ENCODE measurements at regions not wholly inside any gene's neighbourhood (a gene's known extent, or its start where the extent isn't known, plus 50 kb on each side); places are given as distances from the start of the nearest gene placed in this dataset.

GRCh38 chr7:97503367-97504094 is 228.4 kb upstream of the TAC1 start:
- Histone ChIP-seq H3K27ac (ENCODE audit: low read depth, low read length) (no peak overlapping the region), H3K4me3 (ENCODE audit: low read depth, low read length) (no peak overlapping the region), H3K79me2 (ENCODE audit: control insufficient read depth, insufficient read depth, low read length, unreplicated experiment) (no peaks in the 10 kb centered on the region), H3K27me3 (ENCODE audit: insufficient read depth, low read length) (no peaks in the 10 kb centered on the region), H3K36me3 (ENCODE audit: insufficient read depth, low read length) (no peaks in the 10 kb centered on the region), H3K4me1 (ENCODE audit: control insufficient read depth, insufficient read depth, low read length, unreplicated experiment) (no peaks in the 10 kb centered on the region), H2AFZ (ENCODE audit: low read length, unreplicated experiment) (no peak overlapping the region)

DNA sequence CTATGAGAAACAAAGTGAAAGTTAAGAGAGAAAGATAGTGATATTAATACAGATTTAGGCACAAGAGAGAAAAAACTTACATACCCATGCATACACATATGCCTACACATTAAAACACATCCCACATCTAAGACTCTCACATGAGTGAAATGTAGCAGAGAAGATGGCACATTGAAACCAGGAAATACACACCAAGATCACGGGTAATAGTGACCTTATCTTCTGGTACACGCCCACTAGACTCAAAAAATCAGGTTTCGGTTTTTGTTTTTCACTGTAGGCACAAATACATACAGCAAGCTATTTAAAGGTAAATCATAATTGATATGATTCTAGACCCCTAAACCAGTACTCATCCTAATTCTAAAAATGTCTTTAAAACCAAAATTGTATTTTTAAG is 225.2 kb upstream of the TAC1 start:
- Histone ChIP-seq H3K4me3 (ENCODE audit: low read depth, low read length) (0 out of 2 replicates have a peak overlapping the region, but pooled peaks have one; percentile 18), H2AFZ (ENCODE audit: low read length, unreplicated experiment) (peak overlapping the region; percentile 42), H3K4me1 (ENCODE audit: control insufficient read depth, insufficient read depth, low read length, unreplicated experiment) (no peaks in the 10 kb centered on the region), H3K79me2 (ENCODE audit: control insufficient read depth, insufficient read depth, low read length, unreplicated experiment) (no peaks in the 10 kb centered on the region), H3K27ac (ENCODE audit: low read depth, low read length) (no peak overlapping the region), H3K36me3 (ENCODE audit: insufficient read depth, low read length) (no peaks in the 10 kb centered on the region), H3K27me3 (ENCODE audit: insufficient read depth, low read length) (no peaks in the 10 kb centered on the region)

DNA sequence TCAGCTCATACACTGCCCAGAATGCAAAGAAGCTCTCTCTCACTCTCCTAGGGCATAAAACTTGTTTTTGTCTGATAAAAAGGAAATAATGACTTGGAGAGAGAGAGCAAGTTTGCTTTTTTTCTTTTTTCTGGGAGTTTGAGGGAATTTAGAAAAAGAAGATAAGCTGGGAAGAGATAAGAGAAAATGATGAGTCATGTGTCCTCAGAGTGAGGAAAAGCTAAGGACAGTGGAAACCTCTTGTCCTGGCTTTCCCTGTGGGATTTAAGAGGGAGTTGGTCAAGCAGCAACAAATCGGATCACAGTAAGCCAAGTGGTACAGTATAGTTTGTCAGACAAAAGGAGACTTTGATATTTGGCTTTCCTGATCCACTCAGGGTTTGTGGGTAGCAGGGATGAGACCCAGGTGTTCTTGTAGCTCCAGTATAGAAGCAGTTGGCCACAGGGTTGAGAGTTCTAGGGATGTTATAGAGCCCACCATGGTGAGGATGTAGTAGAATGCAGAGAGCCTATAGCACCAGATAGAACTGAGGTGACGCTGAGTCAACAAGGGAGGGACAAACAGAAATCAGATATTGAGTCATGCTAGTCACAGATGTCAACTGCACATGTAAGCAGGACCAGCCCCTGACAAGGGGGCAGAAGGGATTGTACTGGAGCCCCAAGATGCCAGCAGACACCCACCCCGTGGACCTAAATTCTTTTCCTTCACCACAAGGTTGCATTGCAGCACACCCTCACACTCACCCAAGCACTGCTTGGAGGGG is 219.3 kb upstream of the TAC1 start:
- no peaks in the 10 kb centered on the region for H3K79me2 ChIP-seq (ENCODE audit: control insufficient read depth, insufficient read depth, low read length, unreplicated experiment)
- H3K4me1 ChIP-seq (ENCODE audit: control insufficient read depth, insufficient read depth, low read length, unreplicated experiment): no peaks in the 10 kb centered on the region
- H3K4me3 ChIP-seq (ENCODE audit: low read depth, low read length): no peak overlapping the region
- H2AFZ ChIP-seq (ENCODE audit: low read length, unreplicated experiment): no peak overlapping the region
- H3K27me3 ChIP-seq (ENCODE audit: insufficient read depth, low read length): peaks cover 31% of the 10 kb centered on the region
- H3K36me3 ChIP-seq (ENCODE audit: insufficient read depth, low read length): no peaks in the 10 kb centered on the region
- H3K27ac ChIP-seq (ENCODE audit: low read depth, low read length): no peak overlapping the region

DNA sequence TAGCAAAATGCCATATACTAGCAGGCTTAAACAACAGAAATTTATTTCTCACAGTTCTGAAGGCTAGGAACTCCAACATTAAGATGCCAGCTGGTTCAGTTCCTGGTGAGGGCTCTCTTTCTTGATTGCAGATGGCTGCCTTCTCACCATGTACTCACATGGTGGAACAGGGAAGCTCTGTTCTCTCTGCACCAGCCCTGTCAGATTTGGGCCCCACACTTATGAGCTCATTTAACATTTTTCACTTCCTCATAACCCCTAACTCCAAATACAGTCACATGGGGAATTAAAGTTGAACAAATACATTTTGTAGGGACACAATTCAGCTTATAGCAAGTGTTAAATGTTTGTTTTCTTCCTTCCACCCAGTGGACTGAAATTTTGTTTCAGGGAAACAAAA is 218.6 kb upstream of the TAC1 start:
- no peaks in the 10 kb centered on the region for H3K4me1 ChIP-seq (ENCODE audit: control insufficient read depth, insufficient read depth, low read length, unreplicated experiment)
- H3K79me2 ChIP-seq (ENCODE audit: control insufficient read depth, insufficient read depth, low read length, unreplicated experiment): no peaks in the 10 kb centered on the region
- H3K36me3 ChIP-seq (ENCODE audit: insufficient read depth, low read length): no peaks in the 10 kb centered on the region
- H2AFZ ChIP-seq (ENCODE audit: low read length, unreplicated experiment): no peak overlapping the region
- peaks cover 36% of the 10 kb centered on the region for H3K27me3 ChIP-seq (ENCODE audit: insufficient read depth, low read length)
- no peak overlapping the region for H3K27ac ChIP-seq (ENCODE audit: low read depth, low read length)
- no peak overlapping the region for H3K4me3 ChIP-seq (ENCODE audit: low read depth, low read length)

GRCh38 chr7:97541188-97541587 is 190.7 kb upstream of the TAC1 start:
- Histone ChIP-seq H3K36me3 (ENCODE audit: insufficient read depth, low read length) (no peaks in the 10 kb centered on the region), H3K79me2 (ENCODE audit: control insufficient read depth, insufficient read depth, low read length, unreplicated experiment) (no peaks in the 10 kb centered on the region), H2AFZ (ENCODE audit: low read length, unreplicated experiment) (no peak overlapping the region), H3K4me3 (ENCODE audit: low read depth, low read length) (no peak overlapping the region), H3K27me3 (ENCODE audit: insufficient read depth, low read length) (no peaks in the 10 kb centered on the region), H3K27ac (ENCODE audit: low read depth, low read length) (no peak overlapping the region), H3K4me1 (ENCODE audit: control insufficient read depth, insufficient read depth, low read length, unreplicated experiment) (no peaks in the 10 kb centered on the region)

GRCh38 chr7:97555857-97556421 is 175.9 kb upstream of the TAC1 start:
- Histone ChIP-seq H3K27ac (ENCODE audit: low read depth, low read length) (no peak overlapping the region), H3K4me1 (ENCODE audit: control insufficient read depth, insufficient read depth, low read length, unreplicated experiment) (no peaks in the 10 kb centered on the region), H3K27me3 (ENCODE audit: insufficient read depth, low read length) (no peaks in the 10 kb centered on the region; the same call in 1 of the 2 replicates), H3K4me3 (ENCODE audit: low read depth, low read length) (no peak overlapping the region), H2AFZ (ENCODE audit: low read length, unreplicated experiment) (no peak overlapping the region), H3K36me3 (ENCODE audit: insufficient read depth, low read length) (no peaks in the 10 kb centered on the region), H3K79me2 (ENCODE audit: control insufficient read depth, insufficient read depth, low read length, unreplicated experiment) (no peaks in the 10 kb centered on the region)

- Histone ChIP-seq H3K27ac (ENCODE audit: low read depth, low read length) (no peak overlapping the region), H3K4me3 (ENCODE audit: low read depth, low read length) (no peak overlapping the region), H2AFZ (ENCODE audit: low read length, unreplicated experiment) (no peak overlapping the region), H3K79me2 (ENCODE audit: control insufficient read depth, insufficient read depth, low read length, unreplicated experiment) (no peaks in the 10 kb centered on the region), H3K4me1 (ENCODE audit: control insufficient read depth, insufficient read depth, low read length, unreplicated experiment) (no peaks in the 10 kb centered on the region), H3K27me3 (ENCODE audit: insufficient read depth, low read length) (no peaks in the 10 kb centered on the region), H3K36me3 (ENCODE audit: insufficient read depth, low read length) (no peaks in the 10 kb centered on the region)
These were observed 166.2 kb upstream of the TAC1 start for GRCh38 chr7:97565665-97566064.

DNA sequence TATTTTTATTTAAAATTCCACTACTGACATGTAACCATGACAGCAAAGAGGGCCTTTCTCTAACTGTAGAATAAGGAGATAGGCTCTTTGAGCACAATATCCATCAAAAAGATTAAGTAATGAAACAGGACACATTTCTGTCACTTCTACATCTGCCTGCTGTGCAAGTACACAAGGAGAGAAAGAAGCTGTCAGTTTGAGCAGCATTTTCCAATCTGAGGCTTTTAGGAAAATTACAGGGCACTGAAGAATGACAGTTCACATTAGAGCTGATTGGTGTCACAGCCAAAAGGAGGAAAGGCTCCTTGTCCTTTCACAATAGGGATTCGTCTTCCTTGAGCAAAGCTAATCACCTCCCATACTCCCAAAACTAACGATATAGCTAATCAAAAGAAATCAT is 158.8 kb upstream of the TAC1 start:
- Histone ChIP-seq H3K4me1 (ENCODE audit: control insufficient read depth, insufficient read depth, low read length, unreplicated experiment) (no peaks in the 10 kb centered on the region), H3K79me2 (ENCODE audit: control insufficient read depth, insufficient read depth, low read length, unreplicated experiment) (no peaks in the 10 kb centered on the region), H2AFZ (ENCODE audit: low read length, unreplicated experiment) (no peak overlapping the region), H3K27ac (ENCODE audit: low read depth, low read length) (no peak overlapping the region), H3K36me3 (ENCODE audit: insufficient read depth, low read length) (no peaks in the 10 kb centered on the region), H3K27me3 (ENCODE audit: insufficient read depth, low read length) (no peaks in the 10 kb centered on the region), H3K4me3 (ENCODE audit: low read depth, low read length) (no peak overlapping the region)

DNA sequence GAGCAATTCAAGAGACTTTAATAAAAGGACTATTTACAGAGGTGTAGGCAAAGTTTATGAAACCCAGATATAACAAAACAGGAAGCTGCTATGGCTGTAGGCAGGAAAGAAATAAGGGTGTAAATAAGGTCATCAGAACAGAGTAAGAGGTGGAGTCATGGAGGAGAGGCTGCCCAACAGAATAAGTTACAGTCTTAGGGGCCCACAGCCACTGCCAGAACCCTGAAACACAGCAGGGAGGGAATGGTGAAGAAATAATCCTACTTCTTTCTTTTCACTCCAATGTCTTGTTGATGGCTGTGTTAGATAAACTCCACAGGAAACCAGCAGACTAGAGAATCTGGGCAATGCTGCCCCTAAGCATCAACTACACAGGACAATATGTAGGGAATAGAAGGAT is 155.8 kb upstream of the TAC1 start:
- Histone ChIP-seq H2AFZ (ENCODE audit: low read length, unreplicated experiment) (no peak overlapping the region), H3K4me1 (ENCODE audit: control insufficient read depth, insufficient read depth, low read length, unreplicated experiment) (no peaks in the 10 kb centered on the region), H3K27me3 (ENCODE audit: insufficient read depth, low read length) (no peaks in the 10 kb centered on the region), H3K79me2 (ENCODE audit: control insufficient read depth, insufficient read depth, low read length, unreplicated experiment) (no peaks in the 10 kb centered on the region), H3K27ac (ENCODE audit: low read depth, low read length) (no peak overlapping the region), H3K4me3 (ENCODE audit: low read depth, low read length) (no peak overlapping the region), H3K36me3 (ENCODE audit: insufficient read depth, low read length) (no peaks in the 10 kb centered on the region)

DNA sequence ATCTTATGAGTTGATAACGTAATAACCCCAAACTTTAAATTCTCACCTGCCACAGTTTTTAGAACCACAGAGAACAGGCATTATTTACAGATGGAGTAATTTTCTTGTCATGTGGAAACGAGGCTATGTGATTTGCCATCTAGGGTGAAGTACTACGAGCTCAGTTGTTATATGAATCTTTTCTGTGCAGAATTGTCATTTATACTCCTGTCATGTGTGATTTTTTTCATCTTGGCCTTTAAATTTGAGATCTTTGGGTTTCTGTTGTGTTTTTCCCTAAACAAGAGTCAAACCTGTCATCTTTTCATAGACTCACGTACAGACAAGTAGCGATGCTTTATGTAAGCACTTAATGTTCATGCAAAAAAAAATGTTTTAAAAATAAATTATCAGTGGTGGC is 153.7 kb upstream of the TAC1 start:
- H3K4me3 ChIP-seq (ENCODE audit: low read depth, low read length): no peak overlapping the region
- H3K27ac ChIP-seq (ENCODE audit: low read depth, low read length): no peak overlapping the region
- H3K36me3 ChIP-seq (ENCODE audit: insufficient read depth, low read length): no peaks in the 10 kb centered on the region
- H3K79me2 ChIP-seq (ENCODE audit: control insufficient read depth, insufficient read depth, low read length, unreplicated experiment): no peaks in the 10 kb centered on the region
- H3K27me3 ChIP-seq (ENCODE audit: insufficient read depth, low read length): no peaks in the 10 kb centered on the region
- no peaks in the 10 kb centered on the region for H3K4me1 ChIP-seq (ENCODE audit: control insufficient read depth, insufficient read depth, low read length, unreplicated experiment)
- H2AFZ ChIP-seq (ENCODE audit: low read length, unreplicated experiment): no peak overlapping the region

DNA sequence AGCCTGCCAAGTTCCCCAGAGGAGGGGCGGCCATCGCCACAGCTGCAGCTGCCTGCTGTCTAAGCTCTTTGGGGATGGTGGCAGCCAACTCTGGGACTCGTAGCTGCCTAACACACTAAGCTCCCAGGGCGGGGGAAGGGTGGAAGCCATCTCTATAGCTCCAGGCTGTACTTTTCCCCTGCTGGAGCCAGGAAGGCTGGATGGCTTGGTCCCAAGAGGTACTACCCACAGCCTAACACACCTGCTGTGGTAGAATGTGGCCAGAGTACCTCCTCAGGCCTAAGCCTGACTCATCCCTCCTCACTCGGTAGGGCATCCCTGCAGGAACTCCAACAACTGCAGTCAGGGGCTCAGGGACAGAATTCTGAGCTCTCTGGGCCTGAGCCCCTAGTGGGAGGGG is 151.7 kb upstream of the TAC1 start:
- H3K4me1 ChIP-seq (ENCODE audit: control insufficient read depth, insufficient read depth, low read length, unreplicated experiment): no peaks in the 10 kb centered on the region

More for the DNA sequence above, 151.7 kb upstream of the TAC1 start:
- H3K36me3 ChIP-seq (ENCODE audit: insufficient read depth, low read length): no peaks in the 10 kb centered on the region
- H3K4me3 ChIP-seq (ENCODE audit: low read depth, low read length): no peak overlapping the region
- no peak overlapping the region for H2AFZ ChIP-seq (ENCODE audit: low read length, unreplicated experiment)
- H3K27ac ChIP-seq (ENCODE audit: low read depth, low read length): no peak overlapping the region
- no peaks in the 10 kb centered on the region for H3K79me2 ChIP-seq (ENCODE audit: control insufficient read depth, insufficient read depth, low read length, unreplicated experiment)
- no peaks in the 10 kb centered on the region for H3K27me3 ChIP-seq (ENCODE audit: insufficient read depth, low read length)

All from ACC112 (cell line).